ENCODE measurements at regions not wholly inside any gene's neighbourhood (a gene's known extent, or its start where the extent isn't known, plus 50 kb on each side); places are given as distances from the start of the nearest gene placed in this dataset.

DNA sequence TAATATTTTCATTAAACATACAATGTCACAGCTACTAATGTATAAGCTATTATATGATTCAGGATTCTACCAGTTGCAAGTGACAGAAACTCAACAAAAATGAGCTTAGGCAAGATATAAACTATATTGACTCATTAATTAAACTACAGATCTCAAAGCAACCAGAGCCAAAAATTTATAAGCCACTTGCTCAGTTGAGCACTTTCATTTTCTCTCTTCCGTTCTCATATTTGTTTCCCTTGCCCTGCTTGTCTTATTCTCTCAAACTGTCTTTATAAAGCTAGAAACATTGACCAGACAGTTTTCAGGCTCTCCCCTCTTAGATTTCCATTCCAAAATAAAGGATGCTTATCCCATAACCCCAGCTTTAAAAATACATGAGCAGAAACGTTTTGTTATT, 60.2 kb upstream of the DGKB start:
- no peak for DNase-seq

DNA sequence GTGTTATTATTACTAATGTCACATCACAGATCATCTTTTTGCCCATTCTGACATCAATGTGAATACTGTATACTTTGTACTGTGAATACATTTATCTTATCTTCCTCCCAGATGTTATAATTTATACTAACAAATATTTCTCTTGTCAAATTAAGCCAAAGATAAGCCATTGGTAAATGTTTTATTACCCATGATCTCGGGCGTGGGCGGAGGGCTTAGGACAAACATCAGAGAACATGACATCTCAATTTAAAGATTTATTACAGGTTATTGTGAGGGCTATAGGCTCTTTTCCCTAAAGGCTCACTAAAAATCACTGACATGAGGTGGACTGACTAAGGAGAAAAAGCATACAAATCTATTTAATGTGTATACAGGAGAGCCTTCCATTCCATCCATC, 58.2 kb upstream of the DGKB start:
- no peak for DNase-seq

DNA sequence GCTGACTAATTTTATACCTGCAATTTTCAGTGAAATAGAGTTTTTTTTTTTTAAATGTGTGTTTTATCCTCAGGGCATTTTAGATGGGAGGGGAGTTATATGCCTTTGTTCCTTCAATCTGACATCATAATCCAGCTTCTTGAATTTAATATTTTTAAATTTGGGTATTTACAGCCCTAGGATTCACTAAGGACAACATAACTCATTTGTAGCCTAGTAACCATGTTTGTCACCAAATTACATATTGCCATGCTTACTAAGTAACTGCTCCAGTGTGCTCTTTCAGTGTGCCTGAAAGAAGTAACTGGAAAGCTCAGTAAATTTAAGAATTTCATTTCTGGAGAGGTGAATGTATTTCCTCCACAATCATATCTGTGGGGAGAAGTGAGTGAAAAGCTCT, 56.8 kb upstream of the DGKB start:
- no peak for DNase-seq

DNA sequence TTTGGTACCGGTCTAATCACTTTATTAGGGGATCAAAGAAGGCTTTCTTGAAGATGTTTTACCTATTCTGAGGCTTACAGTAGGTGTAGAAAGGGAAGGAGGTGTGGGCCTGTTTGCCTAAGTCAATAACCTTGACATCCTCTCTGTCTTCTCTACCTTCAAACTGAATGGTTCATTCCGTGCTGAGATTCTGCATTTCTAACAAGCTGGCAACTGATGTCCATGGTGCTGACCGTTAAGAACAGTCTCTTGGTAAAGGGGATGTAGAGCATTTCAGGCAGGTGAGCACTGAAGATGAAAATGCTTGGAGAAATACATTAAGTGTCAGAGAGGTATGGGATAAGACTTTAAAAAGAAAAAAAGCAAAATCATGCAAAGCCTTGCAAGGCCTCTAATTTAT, 51.5 kb upstream of the DGKB start:
- DNase-seq: no peak

Data from T1000 (cell line).